Ovary (tissue), 3 donors: ENCODE measurements at regions not wholly inside any gene's neighbourhood (a gene's known extent, or its start where the extent isn't known, plus 50 kb on each side); places are given as distances from the start of the nearest gene placed in this dataset.

ENCODE experiments used
- CTCF ChIP-seq, 3 donors: fragments of 450-650 bp in 2 of 3; fragments of 200-600 bp in 1 of 3; IDR thresholded peaks; one replicate each; pipeline versions ENCODE4 v1.5.1 to v1.8.0; 2016 to 2022; ENCODE audit warnings: antibody characterized with exemption in 3 of 3, mild to moderate bottlenecking in 1 of 3
- POLR2A ChIP-seq: fragments of 450-650 bp; IDR thresholded peaks from one replicate; pipeline ENCODE4 v1.6.1; 2017; ENCODE audit warnings: antibody characterized with exemption, mild to moderate bottlenecking, moderate library complexity
- donor health status: DM: no; HTN: no; CAD: no.

- TF ChIP-seq CTCF (IDR thresholded peaks at IDR 0.05) = no peak
- no peak for TF ChIP-seq POLR2A
Measured at GRCh38 chr15:87569581-87569980, 687.0 kb downstream of the NTRK3 start.
